KMS-11 (cell line): ENCODE measurements at regions not wholly inside any gene's neighbourhood (a gene's known extent, or its start where the extent isn't known, plus 50 kb on each side); places are given as distances from the start of the nearest gene placed in this dataset.

ENCODE experiments used
- H2AFZ ChIP-seq: fragments of 200-600 bp; sonication (generic); 2 replicates; pipeline ENCODE4 v1.6.1; 2016; ENCODE audit warnings: antibody characterized with exemption, mixed run types, low read depth
- H3K27ac ChIP-seq: fragments of 200-600 bp; sonication (generic); 2 replicates; pipeline ENCODE4 v1.6.1; 2016; ENCODE audit warnings: mild to moderate bottlenecking, mixed run types
- H3K27me3 ChIP-seq: fragments of 200-600 bp; sonication (generic); 2 replicates; pipeline ENCODE4 v1.6.1; 2017; ENCODE audit warnings: mild to moderate bottlenecking, low read depth, mixed run types, moderate library complexity; ENCODE audit not compliant: insufficient read depth
- H3K36me3 ChIP-seq: fragments of 200-600 bp; sonication (generic); 2 replicates; pipeline ENCODE4 v1.6.1; 2017; ENCODE audit warnings: mild to moderate bottlenecking, mixed run types; ENCODE audit not compliant: insufficient read depth
- H3K4me1 ChIP-seq: fragments of 200-600 bp; sonication (generic); 2 replicates; pipeline ENCODE4 v1.6.1; 2016; ENCODE audit warnings: mild to moderate bottlenecking, low read depth, mixed run types; ENCODE audit not compliant: poor library complexity, severe bottlenecking
- H3K4me2 ChIP-seq: fragments of 200-600 bp; sonication (generic); 2 replicates; pipeline ENCODE4 v1.7.0; 2016; ENCODE audit warnings: mild to moderate bottlenecking, mixed run types
- H3K4me3 ChIP-seq: fragments of 200-600 bp; sonication (generic); IDR thresholded peaks from 2 replicates; pipeline ENCODE4 v1.6.1; 2017; ENCODE audit warnings: low read depth, low read length, mixed read lengths; ENCODE audit not compliant: insufficient read depth
- H3K79me2 ChIP-seq: fragments of 200-600 bp; sonication (generic); 2 replicates; pipeline ENCODE4 v1.6.1; 2016; ENCODE audit warnings: low read depth, mixed run types; ENCODE audit not compliant: insufficient read depth
- H3K9ac ChIP-seq: fragments of 200-600 bp; sonication (generic); 2 replicates; pipeline ENCODE4 v1.6.1; 2016; ENCODE audit warnings: mild to moderate bottlenecking, mixed run types
- H4K20me1 ChIP-seq: fragments of 200-600 bp; sonication (generic); 2 replicates; pipeline ENCODE4 v1.6.1; 2016; ENCODE audit warnings: mild to moderate bottlenecking, mixed run types; ENCODE audit not compliant: insufficient read depth
- CTCF ChIP-seq: fragments of 200-600 bp; sonication (generic); conservative IDR thresholded peaks from 2 replicates; pipeline ENCODE4 v1.6.1; 2017; ENCODE audit warnings: low read depth, mild to moderate bottlenecking, antibody characterized with exemption, low read length, moderate library complexity, mixed read lengths

GRCh38 chr5:57651127-57651526 lies 168.5 kb upstream of the ACTBL2 start:
- no peak overlapping the region for H3K4me2 ChIP-seq
- no peak overlapping the region for H3K4me3 ChIP-seq
- no peak overlapping the region for H3K9ac ChIP-seq
- H3K27me3 ChIP-seq, result no peaks in the 10 kb centered on the region
- peaks cover 8% of the 10 kb centered on the region for H3K4me1 ChIP-seq
- TF ChIP-seq CTCF, result no peak
- H3K79me2 ChIP-seq, result no peaks in the 10 kb centered on the region
- no peaks in the 10 kb centered on the region for H4K20me1 ChIP-seq
- no peak overlapping the region for H2AFZ ChIP-seq
- no peak overlapping the region for H3K27ac ChIP-seq
- no peaks in the 10 kb centered on the region for H3K36me3 ChIP-seq

GRCh38 chr5:57650360-57651069 lies 167.9 kb upstream of the ACTBL2 start:
- Histone ChIP-seq H4K20me1 (no peaks in the 10 kb centered on the region), H3K4me2 (no peak overlapping the region), H3K4me1 (peaks cover 8% of the 10 kb centered on the region), H3K36me3 (no peaks in the 10 kb centered on the region), H3K27ac (no peak overlapping the region), H2AFZ (peak overlapping the region; percentile 27), H3K4me3 (no peak overlapping the region), H3K9ac (no peak overlapping the region), H3K27me3 (no peaks in the 10 kb centered on the region), H3K79me2 (no peaks in the 10 kb centered on the region)
- TF ChIP-seq CTCF, result peak; percentile 97

- H2AFZ ChIP-seq, result no peak overlapping the region
- H3K4me1 ChIP-seq, result no peaks in the 10 kb centered on the region
- no peaks in the 10 kb centered on the region for H3K79me2 ChIP-seq
- no peak for TF ChIP-seq CTCF
- H3K36me3 ChIP-seq, result no peaks in the 10 kb centered on the region
- no peak overlapping the region for H3K4me3 ChIP-seq
- no peaks in the 10 kb centered on the region for H3K27me3 ChIP-seq
- no peak overlapping the region for H3K27ac ChIP-seq
- H3K4me2 ChIP-seq, result no peak overlapping the region
- no peaks in the 10 kb centered on the region for H4K20me1 ChIP-seq
- no peak overlapping the region for H3K9ac ChIP-seq
These were observed 160.1 kb upstream of the ACTBL2 start for GRCh38 chr5:57642698-57643097.

GRCh38 chr5:57642066-57642465 lies 159.5 kb upstream of the ACTBL2 start:
- Histone ChIP-seq H2AFZ (no peak overlapping the region), H3K4me3 (no peak overlapping the region), H3K36me3 (no peaks in the 10 kb centered on the region), H3K27me3 (no peaks in the 10 kb centered on the region), H4K20me1 (no peaks in the 10 kb centered on the region), H3K79me2 (no peaks in the 10 kb centered on the region), H3K4me2 (no peak overlapping the region), H3K27ac (no peak overlapping the region), H3K9ac (no peak overlapping the region), H3K4me1 (no peaks in the 10 kb centered on the region)
- TF ChIP-seq CTCF, result no peak
